Kidney epithelial cell (primary cell): ENCODE measurements at regions not wholly inside any gene's neighbourhood (a gene's known extent, or its start where the extent isn't known, plus 50 kb on each side); places are given as distances from the start of the nearest gene placed in this dataset.

Experiments used
- DNase-seq: peaks from one replicate; pipeline ENCODE4 v3.0.0-alpha.2; 2010; ENCODE audit warnings: low read depth
- H3K27me3 ChIP-seq: 2 replicates; pipeline ENCODE4 v1.6.0; 2011; ENCODE audit warnings: low read length; ENCODE audit not compliant: control insufficient read depth, insufficient read depth
- H3K36me3 ChIP-seq: 2 replicates; pipeline ENCODE4 v1.5.1; 2011; ENCODE audit warnings: low read length; ENCODE audit not compliant: control insufficient read depth, insufficient read depth
- H3K4me3 ChIP-seq: 2 replicates; pipeline ENCODE4 v1.5.1; 2011; ENCODE audit warnings: low read depth, mild to moderate bottlenecking, control low read depth, low read length
- CTCF ChIP-seq: IDR thresholded peaks from 2 replicates; pipeline ENCODE4 v1.5.1; 2011; ENCODE audit warnings: mild to moderate bottlenecking, moderate library complexity, low read length, control low read depth, inconsistent platforms; ENCODE audit not compliant: insufficient read depth, poor library complexity, severe bottlenecking

- Histone ChIP-seq H3K27me3 (no peaks in the 10 kb centered on the region), H3K36me3 (no peaks in the 10 kb centered on the region), H3K4me3 (no peak overlapping the region)
- no peak for DNase-seq
- TF ChIP-seq CTCF: no peak
These were observed 76.0 kb downstream of the DOP1B start for GRCh38 chr21:36232641-36233040.

- TF ChIP-seq CTCF: no peak
- Histone ChIP-seq H3K27me3 (no peaks in the 10 kb centered on the region), H3K36me3 (no peaks in the 10 kb centered on the region), H3K4me3 (no peak overlapping the region)
- DNase-seq: no peak
These were observed 78.5 kb downstream of the DOP1B start for GRCh38 chr21:36235058-36235582.

- no peak for DNase-seq
- no peak for TF ChIP-seq CTCF
- H3K4me3 ChIP-seq: no peak overlapping the region
- no peaks in the 10 kb centered on the region for H3K36me3 ChIP-seq
- no peaks in the 10 kb centered on the region for H3K27me3 ChIP-seq
These were observed 79.6 kb downstream of the DOP1B start for GRCh38 chr21:36236052-36236730.

DNA sequence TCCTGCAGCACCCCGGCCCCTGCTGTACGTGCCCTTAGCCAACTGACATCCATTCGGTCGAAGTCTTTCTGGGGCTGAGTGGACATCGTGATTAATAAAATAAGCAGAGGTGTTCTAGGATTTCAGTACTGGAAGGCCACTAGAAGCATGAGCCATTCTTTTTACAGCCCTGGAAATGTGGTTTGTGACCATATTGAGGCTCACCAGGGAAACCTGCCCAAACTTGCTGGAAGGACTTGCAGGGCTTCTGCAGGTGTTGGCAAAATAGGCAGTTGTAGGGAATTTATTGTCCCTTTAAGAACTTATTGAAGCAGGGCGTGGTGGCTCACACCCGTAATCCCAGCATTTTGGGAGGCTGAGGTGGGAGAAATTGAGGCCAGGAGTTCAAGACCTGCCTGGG lies 80.8 kb downstream of the DOP1B start:
- Histone ChIP-seq H3K36me3 (no peaks in the 10 kb centered on the region), H3K4me3 (no peak overlapping the region), H3K27me3 (no peaks in the 10 kb centered on the region)
- no peak for DNase-seq
- TF ChIP-seq CTCF: no peak

DNA sequence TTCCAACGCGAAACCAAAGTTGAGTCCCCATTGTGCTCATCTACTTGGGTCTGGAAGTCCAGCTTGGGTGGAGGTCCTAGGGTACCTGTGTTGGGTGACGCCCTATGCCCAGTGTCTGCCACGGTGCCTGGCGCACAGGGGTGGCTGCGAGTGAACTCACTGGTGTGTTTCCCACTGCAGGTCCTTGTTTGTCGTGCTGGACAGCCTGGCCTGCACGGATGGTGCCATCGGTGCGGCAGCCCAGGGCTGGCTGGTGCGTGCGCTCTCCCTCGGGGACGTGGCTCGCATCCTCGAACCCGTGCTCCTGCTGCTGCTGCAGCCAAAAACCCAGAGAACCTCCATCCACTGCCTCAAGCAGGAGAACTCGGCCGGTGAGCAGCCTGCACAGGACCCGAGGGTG lies 80.4 kb upstream of the MORC3 start:
- no peak for DNase-seq
- TF ChIP-seq CTCF: no peak
- H3K4me3 ChIP-seq: no peak overlapping the region
- H3K27me3 ChIP-seq: no peaks in the 10 kb centered on the region
- no peaks in the 10 kb centered on the region for H3K36me3 ChIP-seq

- TF ChIP-seq CTCF: no peak
- Histone ChIP-seq H3K36me3 (peaks cover 1% of the 10 kb centered on the region), H3K27me3 (no peaks in the 10 kb centered on the region), H3K4me3 (no peak overlapping the region)
- no peak for DNase-seq
These were observed 78.3 kb upstream of the MORC3 start for GRCh38 chr21:36241717-36242116.
